HG02981 (cell line): ENCODE measurements at regions not wholly inside any gene's neighbourhood (a gene's known extent, or its start where the extent isn't known, plus 50 kb on each side); places are given as distances from the start of the nearest gene placed in this dataset.

Experiments used
- ATAC-seq: cut with Tn5 transposase; IDR thresholded peaks from one replicate; pipeline ENCODE4 v1.9.1; 2021; ENCODE audit warnings: mild to moderate bottlenecking, moderate library complexity; ENCODE audit not compliant: unreplicated experiment

DNA sequence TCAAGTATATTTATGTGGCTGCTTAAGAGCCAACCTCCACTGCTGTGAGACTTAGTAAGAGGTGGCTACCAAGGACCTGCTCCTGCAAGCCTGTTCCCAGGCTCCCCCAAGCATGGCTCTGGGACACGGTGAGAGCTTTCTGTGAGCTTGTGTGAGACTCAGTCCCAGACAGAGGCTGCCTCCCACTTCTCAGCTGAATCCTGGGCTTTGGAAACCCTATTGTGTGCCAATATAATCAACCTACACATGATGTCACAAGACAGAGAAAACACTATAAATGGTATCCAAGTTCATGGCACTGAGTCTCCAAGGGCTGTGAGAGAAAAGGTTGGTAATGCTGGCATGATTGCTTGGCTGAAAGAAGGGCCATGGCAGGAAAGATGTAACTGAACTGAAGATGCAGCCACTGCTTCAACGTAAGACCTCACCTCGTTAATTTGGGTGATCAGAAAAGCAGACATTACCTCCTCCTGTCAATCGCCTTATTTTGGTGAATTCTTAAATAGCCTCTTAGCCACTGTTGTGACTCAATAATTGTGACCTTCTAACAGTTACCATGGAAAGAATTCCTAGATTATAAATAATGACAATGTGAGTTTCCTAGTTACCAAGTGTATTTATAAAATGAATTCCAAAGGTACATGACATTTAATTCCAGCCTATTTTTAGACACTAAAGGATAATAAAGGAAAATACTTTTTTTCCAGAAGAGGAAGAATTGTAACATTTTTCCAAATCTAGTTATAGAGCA is 332.0 kb downstream of the IRS2 start:
- ATAC-seq = no peak

- no peak for ATAC-seq
These were observed 334.7 kb downstream of the IRS2 start for GRCh38 chr13:109451726-109452125.

- ATAC-seq = no peak
These were observed 337.8 kb downstream of the IRS2 start for GRCh38 chr13:109448629-109449028.

DNA sequence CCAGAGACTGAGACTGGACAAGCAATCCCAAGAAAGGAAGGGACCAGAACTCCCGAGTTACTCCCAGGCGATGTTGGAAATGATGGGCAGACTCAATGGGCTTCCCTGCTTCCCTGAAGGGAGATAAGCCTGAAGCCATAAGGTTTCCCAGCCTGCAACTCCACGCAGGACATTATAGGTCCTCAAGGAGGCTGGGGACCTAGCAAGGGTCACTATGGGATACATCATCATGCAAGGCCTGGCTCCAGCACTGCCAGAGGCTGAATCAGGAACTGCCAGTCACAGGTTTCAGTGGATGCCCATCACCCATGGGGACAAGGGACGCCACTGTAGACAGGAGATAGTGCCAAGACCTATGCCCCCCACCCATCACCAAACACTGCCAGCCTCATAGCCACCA is 338.7 kb downstream of the IRS2 start:
- no peak for ATAC-seq

- ATAC-seq = no peak
These were observed 346.1 kb downstream of the IRS2 start for GRCh38 chr13:109440320-109440719.

DNA sequence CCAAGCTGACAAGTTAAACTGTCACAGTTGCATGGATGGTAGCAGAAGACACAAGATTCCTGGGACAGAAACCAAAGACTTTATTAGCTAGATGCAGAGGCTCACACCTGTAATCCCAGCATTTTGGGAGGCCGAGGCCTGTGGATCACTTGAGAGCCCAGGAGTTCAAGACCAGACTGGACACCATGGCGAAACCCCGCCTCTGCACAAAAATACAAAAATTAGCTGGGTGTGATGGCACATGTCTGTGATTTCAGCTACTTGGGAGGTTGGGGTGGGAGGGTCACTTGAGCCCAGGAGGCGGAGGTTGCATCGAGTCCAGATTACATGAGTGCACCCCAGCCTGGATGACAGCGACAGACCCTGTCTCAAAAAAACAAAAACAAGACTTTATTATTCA is 346.6 kb downstream of the IRS2 start:
- no peak for ATAC-seq

DNA sequence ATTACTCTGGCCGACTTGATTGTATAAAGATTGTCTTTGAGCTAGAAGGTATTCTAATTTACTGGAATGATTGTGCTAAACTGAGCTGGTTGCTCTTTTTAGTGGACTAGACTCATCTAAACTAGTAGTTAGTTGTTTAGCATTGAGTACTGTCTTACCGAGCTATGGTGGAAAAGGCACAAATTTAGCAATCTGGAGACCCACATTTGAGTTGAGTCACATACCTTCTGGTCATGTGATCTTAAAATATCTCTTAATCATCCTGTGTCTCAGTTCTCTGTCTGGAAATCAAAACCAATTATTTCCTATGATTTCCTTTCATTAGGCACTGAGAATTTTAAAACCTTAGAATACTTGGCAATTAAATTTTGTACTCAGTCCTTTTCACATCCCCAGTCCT is 349.5 kb downstream of the IRS2 start:
- ATAC-seq = no peak

- ATAC-seq = no peak
These were observed 350.2 kb downstream of the IRS2 start for GRCh38 chr13:109436055-109436622.

DNA sequence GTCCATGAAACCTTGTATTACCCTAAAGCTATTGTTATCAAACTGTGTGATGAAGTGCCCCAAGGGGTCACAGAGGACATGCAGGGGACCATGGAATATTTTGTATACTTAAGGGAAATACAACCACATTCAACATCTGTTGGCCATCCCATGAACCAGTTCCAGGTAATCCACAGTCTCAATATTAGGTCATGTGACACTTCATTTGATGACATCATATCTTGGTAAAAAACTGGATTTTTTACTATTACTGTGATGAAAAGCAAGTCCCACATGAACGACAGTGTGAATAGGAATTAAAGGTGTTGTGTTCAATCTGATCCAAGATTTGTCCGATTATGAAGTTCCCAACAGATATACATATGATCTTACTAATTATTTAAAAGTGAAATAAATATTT is 355.2 kb downstream of the IRS2 start:
- no peak for ATAC-seq

GRCh38 chr13:109428146-109428545 is 358.2 kb downstream of the IRS2 start:
- no peak for ATAC-seq

GRCh38 chr13:109427695-109428094 is 358.7 kb downstream of the IRS2 start:
- ATAC-seq = no peak

GRCh38 chr13:109427148-109427547 is 359.2 kb downstream of the IRS2 start:
- no peak for ATAC-seq

DNA sequence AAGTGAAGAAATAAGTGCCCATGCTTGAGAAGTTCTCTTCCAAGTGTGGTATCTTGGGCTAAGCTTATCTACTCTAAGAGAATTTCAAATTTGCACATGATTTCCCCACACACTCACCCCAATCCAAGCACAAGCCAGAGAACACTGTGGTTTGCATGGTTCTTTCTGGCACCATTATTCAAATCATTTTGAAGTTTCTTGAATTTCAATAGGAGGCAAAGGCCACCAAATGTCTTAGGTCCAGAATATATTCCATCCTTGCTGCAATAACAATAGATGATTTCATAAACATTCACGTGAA is 359.7 kb downstream of the IRS2 start:
- no peak for ATAC-seq

DNA sequence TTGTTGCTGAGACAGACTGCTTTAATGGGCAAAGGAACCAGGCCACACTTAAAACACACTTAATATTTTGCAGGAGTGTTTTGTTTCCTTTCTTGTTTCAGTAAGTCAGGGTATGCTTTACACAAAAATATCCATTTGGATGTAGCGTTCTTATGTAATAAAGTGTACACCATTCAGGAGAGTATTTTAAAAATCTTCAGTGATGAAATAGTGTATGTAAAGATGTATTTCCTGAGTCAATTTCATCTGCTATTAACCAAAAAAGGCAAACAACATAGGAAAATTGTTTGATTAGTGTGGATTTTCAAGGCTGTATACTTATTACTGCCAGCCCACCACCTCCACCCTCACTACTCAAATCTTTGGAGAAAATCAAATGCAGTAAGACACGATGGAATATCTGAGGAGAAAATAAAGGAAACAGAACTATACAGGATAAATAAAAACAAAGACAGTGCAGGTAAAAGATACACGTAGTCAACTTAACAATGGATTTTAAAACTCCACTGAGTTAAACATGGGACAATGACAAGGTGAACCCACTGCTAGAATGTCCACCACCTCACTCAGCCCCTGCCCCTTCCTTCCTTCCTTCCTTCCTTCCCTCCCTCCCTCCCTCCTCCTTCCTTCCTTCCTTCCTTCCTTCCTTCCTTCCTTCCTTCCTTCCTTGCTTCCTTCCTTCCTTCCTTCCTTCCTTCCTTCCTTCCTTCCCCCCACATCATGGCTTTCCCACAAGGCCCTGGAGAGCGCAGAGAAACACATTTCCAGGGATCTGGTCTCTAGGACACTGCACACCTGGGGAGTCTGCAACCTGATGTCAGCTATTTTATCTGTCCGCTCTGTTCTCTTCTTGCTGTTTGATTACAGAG is 360.3 kb downstream of the IRS2 start:
- ATAC-seq = no peak

DNA sequence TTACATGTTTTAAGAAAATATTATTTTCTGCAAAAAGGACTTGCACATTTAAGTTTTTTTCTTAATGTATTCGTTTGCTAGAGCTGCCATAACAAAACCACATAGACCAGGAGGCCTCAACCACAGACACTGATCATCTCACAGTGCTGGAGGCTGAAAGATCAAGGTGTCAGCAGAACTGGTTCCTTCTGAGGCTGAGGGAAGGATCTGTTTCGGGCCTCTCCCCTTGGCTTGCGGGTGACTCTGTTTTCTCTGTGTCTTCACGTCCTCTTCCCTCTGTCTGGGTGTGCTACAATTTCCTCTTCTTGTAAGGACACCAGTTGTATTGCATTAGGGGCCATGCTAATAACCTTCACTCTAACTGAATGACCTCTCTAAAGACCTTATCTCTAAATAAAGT is 364.2 kb downstream of the IRS2 start:
- ATAC-seq = no peak

- ATAC-seq = no peak
These were observed 366.5 kb downstream of the IRS2 start for GRCh38 chr13:109419896-109420295.

GRCh38 chr13:109418111-109418510 is 368.3 kb downstream of the IRS2 start:
- ATAC-seq = no peak

GRCh38 chr13:109416001-109416400 is 370.4 kb downstream of the IRS2 start:
- no peak for ATAC-seq

DNA sequence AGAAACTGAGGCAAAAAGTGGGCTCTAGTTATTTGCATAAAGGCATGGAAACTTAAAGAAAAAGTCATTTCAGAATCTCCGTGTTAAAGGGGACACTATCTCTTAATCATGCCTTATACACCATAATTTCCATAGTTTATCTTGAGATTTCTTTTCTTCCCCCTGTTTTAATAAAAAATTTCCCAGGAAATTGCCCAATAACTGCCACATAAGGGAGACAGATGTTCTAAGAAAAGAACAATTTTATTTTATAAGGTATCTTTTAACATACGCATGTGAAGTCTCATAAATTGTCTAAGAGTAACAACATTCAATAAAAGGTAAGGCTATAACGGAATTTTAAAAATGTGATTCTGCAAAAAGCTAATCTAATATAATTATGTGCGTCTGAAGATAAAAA is 371.3 kb downstream of the IRS2 start:
- ATAC-seq = no peak

- no peak for ATAC-seq
These were observed 374.0 kb downstream of the IRS2 start for GRCh38 chr13:109412283-109412901.

- ATAC-seq = no peak
These were observed 375.5 kb downstream of the IRS2 start for GRCh38 chr13:109410868-109411267.
